OCI-LY7 (cell line): ENCODE measurements at regions not wholly inside any gene's neighbourhood (a gene's known extent, or its start where the extent isn't known, plus 50 kb on each side); places are given as distances from the start of the nearest gene placed in this dataset.

Experiments
- CTCF ChIP-seq: fragments of 200-600 bp; sonication (generic); conservative IDR thresholded peaks from 2 replicates; pipeline ENCODE4 v1.5.1; 2014; ENCODE audit warnings: mild to moderate bottlenecking, antibody characterized with exemption, low read length, moderate library complexity, mixed read lengths
- EZH2phosphoT487 ChIP-seq: fragments of 200-600 bp; sonication (generic); IDR thresholded peaks from 2 replicates; pipeline ENCODE4 v1.6.1; 2018; ENCODE audit warnings: low read depth, borderline replicate concordance, mild to moderate bottlenecking, mixed run types, antibody characterized with exemption, low read length, moderate library complexity, mixed read lengths

- TF ChIP-seq CTCF, result no peak
- no peak for TF ChIP-seq EZH2phosphoT487
These were observed 487.2 kb upstream of the REG3G start for GRCh38 chr2:78538322-78538721.
